ENCODE measurements at regions not wholly inside any gene's neighbourhood (a gene's known extent, or its start where the extent isn't known, plus 50 kb on each side); places are given as distances from the start of the nearest gene placed in this dataset.

DNA sequence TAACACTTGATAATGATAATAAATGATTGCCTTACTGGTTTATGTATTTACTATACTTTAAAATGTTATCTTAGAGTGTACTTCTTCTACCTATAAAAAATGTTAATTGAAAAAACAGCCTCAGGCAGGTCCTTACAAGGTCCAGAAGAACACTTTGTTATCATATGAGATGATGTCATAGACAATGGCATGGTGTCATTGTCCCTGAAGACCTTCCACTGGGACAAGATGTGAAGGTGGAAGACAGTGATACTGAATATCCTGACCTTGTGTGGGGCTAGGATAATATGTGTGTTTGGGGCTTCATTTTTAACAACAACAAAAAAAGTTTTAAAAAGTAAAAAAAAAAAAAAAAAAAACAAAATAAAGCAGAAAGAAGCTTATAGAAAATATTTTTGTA is 342.2 kb upstream of the KYNU start:
- no peak overlapping the region for H2BK20ac ChIP-seq (ENCODE audit: low read depth, low read length, poor library complexity, severe bottlenecking)
- no peaks in the 10 kb centered on the region for H3K4me1 ChIP-seq (ENCODE audit: insufficient read depth, low read length)
- H3K27ac ChIP-seq (ENCODE audit: insufficient read length, low read depth, low read length) = no peak overlapping the region
- H4K5ac ChIP-seq (ENCODE audit: insufficient read length, low read depth, low read length) = no peak overlapping the region
- no peak overlapping the region for H2BK120ac ChIP-seq (ENCODE audit: low read depth, low read length, poor library complexity, severe bottlenecking)
- H2AK5ac ChIP-seq (ENCODE audit: insufficient read length, low read length) = no peak overlapping the region
- H3K4me2 ChIP-seq (ENCODE audit: insufficient read depth, insufficient read length, low read length) = no peak overlapping the region
- DNase-seq = no peak
- no peak overlapping the region for H2AFZ ChIP-seq (ENCODE audit: low read length)
- no peak overlapping the region for H2BK15ac ChIP-seq (ENCODE audit: low read depth, low read length)
- TF ChIP-seq, protein P1, sequence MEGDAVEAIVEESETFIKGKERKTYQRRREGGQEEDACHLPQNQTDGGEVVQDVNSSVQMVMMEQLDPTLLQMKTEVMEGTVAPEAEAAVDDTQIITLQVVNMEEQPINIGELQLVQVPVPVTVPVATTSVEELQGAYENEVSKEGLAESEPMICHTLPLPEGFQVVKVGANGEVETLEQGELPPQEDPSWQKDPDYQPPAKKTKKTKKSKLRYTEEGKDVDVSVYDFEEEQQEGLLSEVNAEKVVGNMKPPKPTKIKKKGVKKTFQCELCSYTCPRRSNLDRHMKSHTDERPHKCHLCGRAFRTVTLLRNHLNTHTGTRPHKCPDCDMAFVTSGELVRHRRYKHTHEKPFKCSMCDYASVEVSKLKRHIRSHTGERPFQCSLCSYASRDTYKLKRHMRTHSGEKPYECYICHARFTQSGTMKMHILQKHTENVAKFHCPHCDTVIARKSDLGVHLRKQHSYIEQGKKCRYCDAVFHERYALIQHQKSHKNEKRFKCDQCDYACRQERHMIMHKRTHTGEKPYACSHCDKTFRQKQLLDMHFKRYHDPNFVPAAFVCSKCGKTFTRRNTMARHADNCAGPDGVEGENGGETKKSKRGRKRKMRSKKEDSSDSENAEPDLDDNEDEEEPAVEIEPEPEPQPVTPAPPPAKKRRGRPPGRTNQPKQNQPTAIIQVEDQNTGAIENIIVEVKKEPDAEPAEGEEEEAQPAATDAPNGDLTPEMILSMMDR (conservative IDR thresholded peaks at IDR 0.05) = no peak
- H3K9me3 Mint-ChIP-seq = no peaks in the 10 kb centered on the region
- H3K36me3 Mint-ChIP-seq (ENCODE audit: insufficient read depth in 1 of 3, low read depth in 3 of 3) = no peaks in the 10 kb centered on the region
- no peak overlapping the region for H3T11ph ChIP-seq (ENCODE audit: low read length)
- H4K20me1 ChIP-seq (ENCODE audit: control insufficient read depth, insufficient read depth, insufficient read length) = no peaks in the 10 kb centered on the region
- no peak overlapping the region for H3K9ac ChIP-seq (ENCODE audit: extremely low read depth, insufficient read length, low read length)
- no peak overlapping the region for H3K56ac ChIP-seq (ENCODE audit: insufficient read length, low read depth, low read length)
- no peak overlapping the region for H4K91ac ChIP-seq (ENCODE audit: insufficient read length, low read depth, low read length)
- H3K23ac ChIP-seq (ENCODE audit: insufficient read length, low read depth, low read length) = no peak overlapping the region
- H3K79me2 ChIP-seq (ENCODE audit: insufficient read depth, low read length) = no peaks in the 10 kb centered on the region
- H3K9me3 ChIP-seq (ENCODE audit: control insufficient read depth, low read depth, low read length) = no peaks in the 10 kb centered on the region
- H3K79me1 ChIP-seq (ENCODE audit: insufficient read depth, low read depth, low read length, poor library complexity, severe bottlenecking) = no peaks in the 10 kb centered on the region
- no peak overlapping the region for H3K4ac ChIP-seq (ENCODE audit: low read depth, low read length)
- H3K27me3 ChIP-seq (ENCODE audit: insufficient read depth, low read length) = no peaks in the 10 kb centered on the region
- H3K18ac ChIP-seq (ENCODE audit: insufficient read length, low read depth, low read length) = no peak overlapping the region
- H2BK5ac ChIP-seq (ENCODE audit: insufficient read length, low read length) = no peak overlapping the region
- no peak overlapping the region for H3K14ac ChIP-seq (ENCODE audit: insufficient read depth, low read length)
- no peak overlapping the region for H3K4me3 Mint-ChIP-seq
- H2BK12ac ChIP-seq (ENCODE audit: insufficient read length, low read depth, low read length) = no peak overlapping the region
- H3K23me2 ChIP-seq (ENCODE audit: insufficient read length, low read depth, low read length, poor library complexity, severe bottlenecking) = no peaks in the 10 kb centered on the region
- peaks cover 0 to 3% of the 10 kb centered on the region in 2 experiments; a peak in 2 of 4 replicates for H3K4me1 Mint-ChIP-seq
- H3K27ac Mint-ChIP-seq = no peak overlapping the region
- no peaks in the 10 kb centered on the region for H3K27me3 Mint-ChIP-seq (ENCODE audit: low read depth)
- H4K8ac ChIP-seq (replicated peaks; ENCODE audit: insufficient read length, low read depth, low read length) = no peak overlapping the region

All from H9 (cell line).